Neural cell (in vitro differentiated cells): ENCODE measurements at regions not wholly inside any gene's neighbourhood (a gene's known extent, or its start where the extent isn't known, plus 50 kb on each side); places are given as distances from the start of the nearest gene placed in this dataset.

Source experiments
- H2AFZ ChIP-seq: fragments of 200-600, 300-800 bp; sonication (generic), shearing (Covaris generic); 2 replicates; pipeline ENCODE4 v1.6.0; 2014; ENCODE audit warnings: low read depth, mild to moderate bottlenecking, antibody characterized with exemption, low read length, moderate library complexity
- H3F3A ChIP-seq: fragments of 200-600 bp; shearing (Covaris generic); 2 replicates; pipeline ENCODE4 v1.6.1; 2016; ENCODE audit warnings: mild to moderate bottlenecking, moderate library complexity, mixed read lengths, antibody characterized with exemption, low read length; ENCODE audit not compliant: insufficient read depth, poor library complexity, severe bottlenecking
- H3K27ac ChIP-seq: fragments of 200-600, 300-800 bp; sonication (generic), shearing (Covaris generic); 2 replicates; pipeline ENCODE4 v1.5.1; 2014; ENCODE audit warnings: mild to moderate bottlenecking, low read length, moderate library complexity
- H3K27me3 ChIP-seq: fragments of 300-800, 200-600 bp; sonication (generic), shearing (Covaris generic); 2 replicates; pipeline ENCODE4 v1.6.0; 2014; ENCODE audit warnings: mild to moderate bottlenecking, low read depth, low read length, moderate library complexity; ENCODE audit not compliant: insufficient read depth
- H3K36me3 ChIP-seq: fragments of 300-800, 200-600 bp; sonication (generic), shearing (Covaris generic); 2 replicates; pipeline ENCODE4 v1.5.1; 2014; ENCODE audit warnings: mild to moderate bottlenecking, antibody characterized with exemption, low read length, moderate library complexity; ENCODE audit not compliant: insufficient read depth
- H3K4me2 ChIP-seq: fragments of 300-800, 200-600 bp; sonication (generic), shearing (Covaris generic); 2 replicates; pipeline ENCODE4 v1.6.0; 2014; ENCODE audit warnings: mild to moderate bottlenecking, low read length
- H3K4me3 ChIP-seq: fragments of 300-800, 200-600 bp; sonication (generic), shearing (Covaris generic); 2 replicates; pipeline ENCODE4 v1.5.1; 2014; ENCODE audit warnings: mild to moderate bottlenecking, low read length, moderate library complexity
- H3K79me2 ChIP-seq: fragments of 200-600 bp; shearing (Covaris generic); replicated peaks from 2 replicates; pipeline ENCODE4 v1.6.0; 2014; ENCODE audit warnings: mild to moderate bottlenecking, low read length, moderate library complexity; ENCODE audit not compliant: insufficient read depth
- H3K9ac ChIP-seq: fragments of 300-800, 200-600 bp; sonication (generic), shearing (Covaris generic); 2 replicates; pipeline ENCODE4 v1.6.1; 2016; ENCODE audit warnings: mild to moderate bottlenecking, low read length, mixed read lengths
- H3K9me2 ChIP-seq: fragments of 200-600 bp; shearing (Covaris generic); 2 replicates; pipeline ENCODE4 v1.6.1; 2016; ENCODE audit warnings: mild to moderate bottlenecking, low read length, mixed read lengths; ENCODE audit not compliant: insufficient read depth
- H3K9me3 ChIP-seq: fragments of 200-600, 300-800 bp; sonication (generic), shearing (Covaris generic); 2 replicates; pipeline ENCODE4 v1.6.1; 2016; ENCODE audit warnings: mild to moderate bottlenecking, mixed run types, low read length, moderate library complexity, mixed read lengths
- H4K20me1 ChIP-seq: fragments of 200-600 bp; shearing (Covaris generic); 2 replicates; pipeline ENCODE4 v1.6.1; 2016; ENCODE audit warnings: mild to moderate bottlenecking, mixed run types; ENCODE audit not compliant: insufficient read depth
- CTCF ChIP-seq: fragments of 450-650 bp; IDR thresholded peaks from 2 replicates; pipeline ENCODE4 v1.5.1; 2014; ENCODE audit warnings: antibody characterized with exemption, mild to moderate bottlenecking, moderate library complexity; ENCODE audit not compliant: poor library complexity, severe bottlenecking
- EP300 ChIP-seq: fragments of 450-650 bp; conservative IDR thresholded peaks from 2 replicates; pipeline ENCODE4 v1.6.1; 2014; ENCODE audit warnings: antibody characterized with exemption, mild to moderate bottlenecking, moderate library complexity; ENCODE audit not compliant: poor library complexity, severe bottlenecking
- EZH2 ChIP-seq: fragments of 200-600, 300-800 bp; shearing (Covaris generic), sonication (generic); IDR thresholded peaks from 2 replicates; pipeline ENCODE4 v1.6.1; 2014; ENCODE audit warnings: antibody characterized with exemption, low read length, borderline replicate concordance, mild to moderate bottlenecking; ENCODE audit not compliant: insufficient read depth, poor library complexity, severe bottlenecking
- MXI1 ChIP-seq: fragments of 450-650 bp; conservative IDR thresholded peaks from 2 replicates; pipeline ENCODE4 v1.6.1; 2014; ENCODE audit warnings: antibody characterized with exemption, mild to moderate bottlenecking; ENCODE audit not compliant: poor library complexity, severe bottlenecking
- POLR2AphosphoS5 ChIP-seq: IDR thresholded peaks from 2 replicates; pipeline ENCODE4 v1.6.1; 2012
- RAD21 ChIP-seq: fragments of 450-650 bp; conservative IDR thresholded peaks from 2 replicates; pipeline ENCODE4 v1.6.1; 2014; ENCODE audit warnings: antibody characterized with exemption, mild to moderate bottlenecking, moderate library complexity
- REST ChIP-seq: IDR thresholded peaks from 2 replicates; pipeline ENCODE4 v1.6.1; 2012; ENCODE audit warnings: borderline replicate concordance
- SMC3 ChIP-seq: fragments of 450-650 bp; conservative IDR thresholded peaks from 2 replicates; pipeline ENCODE4 v1.6.1; 2014; ENCODE audit warnings: antibody characterized with exemption, mild to moderate bottlenecking, moderate library complexity; ENCODE audit not compliant: poor library complexity
- TAF1 ChIP-seq: IDR thresholded peaks from 2 replicates; pipeline ENCODE4 v1.6.1; 2012; ENCODE audit warnings: low read depth

DNA sequence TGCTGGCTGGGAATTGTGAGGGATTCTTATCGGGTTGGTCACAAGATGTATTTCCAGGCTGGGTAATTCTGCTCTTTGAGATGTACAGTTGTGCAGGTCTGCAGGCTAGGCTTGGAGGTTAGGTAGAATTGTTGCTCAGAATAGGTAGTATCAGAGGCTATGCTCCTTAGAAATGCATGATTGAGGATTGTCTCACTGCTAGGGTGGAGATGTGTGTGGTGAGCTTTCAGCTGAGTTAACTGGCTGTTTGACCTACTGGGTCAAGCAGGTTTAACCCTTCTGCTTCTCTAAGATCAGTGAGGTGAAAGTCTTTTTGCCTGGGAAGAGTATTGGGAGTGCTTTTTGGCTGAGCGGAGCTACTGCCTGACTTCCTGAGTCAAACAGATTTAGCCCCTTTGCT lies 701.1 kb downstream of the UTRN start:
- H3K27ac ChIP-seq, result no peak overlapping the region

DNA sequence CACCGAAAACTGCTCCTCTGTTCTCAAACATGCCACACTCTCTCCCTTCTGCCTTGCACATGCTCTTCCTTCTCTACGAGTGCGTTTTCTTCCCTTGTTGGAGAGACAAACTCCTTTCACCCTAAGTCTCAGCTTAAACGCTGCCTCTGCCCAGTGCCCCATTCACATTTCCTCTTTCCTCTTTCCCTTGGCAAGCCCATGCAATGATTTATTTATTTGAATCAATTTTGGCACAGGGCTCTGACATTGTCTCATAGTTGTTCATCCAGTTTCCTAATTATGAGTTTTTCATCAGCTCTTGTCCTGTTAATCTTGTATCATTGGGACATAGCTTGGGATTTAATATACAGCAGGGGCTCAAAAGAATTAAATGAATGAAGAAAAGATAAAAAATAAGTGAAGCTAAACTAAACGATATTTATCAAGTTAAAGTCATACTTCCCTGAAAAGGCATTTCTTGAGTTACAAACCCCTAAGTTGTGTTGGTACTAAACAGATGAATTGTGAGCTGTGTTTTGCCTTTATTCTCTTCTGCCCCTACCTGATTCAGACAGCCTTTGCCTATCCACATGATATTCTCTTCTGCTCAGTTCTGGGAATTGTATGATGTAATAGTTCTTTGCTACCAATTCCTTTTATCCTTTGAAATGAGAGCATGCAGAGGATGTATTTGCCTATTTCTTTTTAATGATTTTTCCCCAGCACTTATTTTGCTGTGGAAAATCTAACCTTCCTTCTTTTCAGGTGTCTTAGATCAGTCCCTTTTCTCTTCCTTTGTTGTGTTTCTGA lies 704.4 kb downstream of the UTRN start:
- no peaks in the 10 kb centered on the region for H3K36me3 ChIP-seq
- H3K79me2 ChIP-seq, result no peaks in the 10 kb centered on the region
- peaks cover 3% of the 10 kb centered on the region for H3F3A ChIP-seq
- H3K4me2 ChIP-seq, result no peak overlapping the region
- H3K9ac ChIP-seq, result no peak overlapping the region
- no peaks in the 10 kb centered on the region for H3K9me2 ChIP-seq
- no peaks in the 10 kb centered on the region for H3K27me3 ChIP-seq
- no peaks in the 10 kb centered on the region for H4K20me1 ChIP-seq
- no peaks in the 10 kb centered on the region for H3K9me3 ChIP-seq
- no peak overlapping the region for H3K4me3 ChIP-seq
- H2AFZ ChIP-seq, result no peak overlapping the region
- no peak overlapping the region for H3K27ac ChIP-seq
- TF ChIP-seq EZH2 (no peak), POLR2AphosphoS5 (no peak), CTCF (no peak), SMC3 (no peak), TAF1 (no peak)

More for the DNA sequence above, 701.1 kb downstream of the UTRN start:
- Histone ChIP-seq H3K9me2 (no peaks in the 10 kb centered on the region), H3K9ac (no peak overlapping the region), H3F3A (peaks cover 3% of the 10 kb centered on the region), H3K79me2 (no peaks in the 10 kb centered on the region), H2AFZ (no peak overlapping the region), H3K4me2 (no peak overlapping the region), H3K27me3 (no peaks in the 10 kb centered on the region), H4K20me1 (no peaks in the 10 kb centered on the region), H3K9me3 (no peaks in the 10 kb centered on the region), H3K36me3 (no peaks in the 10 kb centered on the region), H3K4me3 (no peak overlapping the region)
- TF ChIP-seq RAD21 (no peak), CTCF (no peak), EZH2 (no peak), REST (no peak), MXI1 (no peak), SMC3 (no peak), TAF1 (no peak), POLR2AphosphoS5 (no peak), EP300 (no peak)
